Stimulated activated naive CD8-positive, alpha-beta T cell treated with anti-CD3 and anti-CD28 coated beads, Interleukin-15, Interleukin-2, amounts not matched to agents 100 U/mL and 50 U/mL, for 24 hours (primary cell): ENCODE measurements at regions not wholly inside any gene's neighbourhood (a gene's known extent, or its start where the extent isn't known, plus 50 kb on each side); places are given as distances from the start of the nearest gene placed in this dataset.

Source experiments
- ATAC-seq: fragments of 150-1000 bp; cut with Tn5 transposase; one replicate; pipeline ENCODE4 v1.10.0; 2021
- DNase-seq: peaks from one replicate; pipeline ENCODE4 v3.0.0; 2021

GRCh38 chr6:93759190-93759589 is 339.8 kb upstream of the EPHA7 start:
- DNase-seq, result no peak
- no peak for ATAC-seq

GRCh38 chr6:93751969-93752368 is 332.6 kb upstream of the EPHA7 start:
- no peak for DNase-seq
- no peak for ATAC-seq

GRCh38 chr6:93749930-93750329 is 330.6 kb upstream of the EPHA7 start:
- ATAC-seq, result no peak
- no peak for DNase-seq

- no peak for DNase-seq
These were observed 329.8 kb upstream of the EPHA7 start for GRCh38 chr6:93749191-93749590.

GRCh38 chr6:93746892-93747291 is 327.5 kb upstream of the EPHA7 start:
- DNase-seq, result no peak
- ATAC-seq, result no peak

More at GRCh38 chr6:93749191-93749590, 329.8 kb upstream of the EPHA7 start:
- ATAC-seq, result no peak

GRCh38 chr6:93745306-93745705 is 325.9 kb upstream of the EPHA7 start:
- ATAC-seq, result no peak

GRCh38 chr6:93735099-93735498 is 315.7 kb upstream of the EPHA7 start:
- no peak for DNase-seq
- no peak for ATAC-seq

More at GRCh38 chr6:93745306-93745705, 325.9 kb upstream of the EPHA7 start:
- no peak for DNase-seq

- no peak for ATAC-seq
- no peak for DNase-seq
These were observed 311.9 kb upstream of the EPHA7 start for GRCh38 chr6:93731306-93731705.

GRCh38 chr6:93728150-93728549 is 308.8 kb upstream of the EPHA7 start:
- ATAC-seq, result no peak
- no peak for DNase-seq

- no peak for ATAC-seq
- no peak for DNase-seq
These were observed 308.1 kb upstream of the EPHA7 start for GRCh38 chr6:93727447-93727846.

GRCh38 chr6:93721386-93722048 is 302.2 kb upstream of the EPHA7 start:
- ATAC-seq, result no peak

GRCh38 chr6:93713974-93714373 is 294.6 kb upstream of the EPHA7 start:
- DNase-seq (no peak), ATAC-seq (no peak)

More at GRCh38 chr6:93721386-93722048, 302.2 kb upstream of the EPHA7 start:
- no peak for DNase-seq

GRCh38 chr6:93703431-93703830 is 284.1 kb upstream of the EPHA7 start:
- no peak for ATAC-seq

GRCh38 chr6:93701526-93701925 is 282.2 kb upstream of the EPHA7 start:
- ATAC-seq, result no peak
- DNase-seq, result no peak

More at GRCh38 chr6:93703431-93703830, 284.1 kb upstream of the EPHA7 start:
- DNase-seq, result no peak

GRCh38 chr6:93685494-93685893 is 266.1 kb upstream of the EPHA7 start:
- no peak for DNase-seq
- ATAC-seq, result no peak

- ATAC-seq (no peak), DNase-seq (no peak)
These were observed 265.0 kb upstream of the EPHA7 start for GRCh38 chr6:93684339-93684738.

- ATAC-seq (no peak), DNase-seq (no peak)
These were observed 260.5 kb upstream of the EPHA7 start for GRCh38 chr6:93679836-93680235.

- no peak for DNase-seq
- no peak for ATAC-seq
These were observed 259.6 kb upstream of the EPHA7 start for GRCh38 chr6:93678841-93679454.

GRCh38 chr6:93677264-93677965 is 258.1 kb upstream of the EPHA7 start:
- DNase-seq (no peak), ATAC-seq (no peak)

- no peak for DNase-seq
- ATAC-seq, result no peak
These were observed 257.2 kb upstream of the EPHA7 start for GRCh38 chr6:93676581-93676980.

- ATAC-seq, result no peak
- DNase-seq, result no peak
These were observed 256.6 kb upstream of the EPHA7 start for GRCh38 chr6:93675856-93676417.

GRCh38 chr6:93663111-93663510 is 243.8 kb upstream of the EPHA7 start:
- no peak for DNase-seq
- ATAC-seq, result no peak

GRCh38 chr6:93654548-93654947 is 235.2 kb upstream of the EPHA7 start:
- no peak for ATAC-seq
- no peak for DNase-seq
